OCI-LY1 (cell line): ENCODE measurements at regions not wholly inside any gene's neighbourhood (a gene's known extent, or its start where the extent isn't known, plus 50 kb on each side); places are given as distances from the start of the nearest gene placed in this dataset.

Experiments used
- EZH2 ChIP-seq: fragments of 200-600 bp; sonication (generic), shearing (Covaris generic); IDR thresholded peaks from 2 replicates; pipeline ENCODE4 v1.8.0; 2017; ENCODE audit warnings: borderline replicate concordance, mixed run types, mild to moderate bottlenecking, antibody characterized with exemption, low read length, moderate library complexity, mixed read lengths
- TF ChIP-seq, protein P1 (sequence below): fragments of 200-600 bp; sonication (generic), shearing (Covaris generic); IDR thresholded peaks from 2 replicates; pipeline ENCODE4 v1.5.1; 2017; ENCODE audit warnings: mild to moderate bottlenecking, antibody characterized with exemption, low read length, moderate library complexity, mixed read lengths

DNA sequence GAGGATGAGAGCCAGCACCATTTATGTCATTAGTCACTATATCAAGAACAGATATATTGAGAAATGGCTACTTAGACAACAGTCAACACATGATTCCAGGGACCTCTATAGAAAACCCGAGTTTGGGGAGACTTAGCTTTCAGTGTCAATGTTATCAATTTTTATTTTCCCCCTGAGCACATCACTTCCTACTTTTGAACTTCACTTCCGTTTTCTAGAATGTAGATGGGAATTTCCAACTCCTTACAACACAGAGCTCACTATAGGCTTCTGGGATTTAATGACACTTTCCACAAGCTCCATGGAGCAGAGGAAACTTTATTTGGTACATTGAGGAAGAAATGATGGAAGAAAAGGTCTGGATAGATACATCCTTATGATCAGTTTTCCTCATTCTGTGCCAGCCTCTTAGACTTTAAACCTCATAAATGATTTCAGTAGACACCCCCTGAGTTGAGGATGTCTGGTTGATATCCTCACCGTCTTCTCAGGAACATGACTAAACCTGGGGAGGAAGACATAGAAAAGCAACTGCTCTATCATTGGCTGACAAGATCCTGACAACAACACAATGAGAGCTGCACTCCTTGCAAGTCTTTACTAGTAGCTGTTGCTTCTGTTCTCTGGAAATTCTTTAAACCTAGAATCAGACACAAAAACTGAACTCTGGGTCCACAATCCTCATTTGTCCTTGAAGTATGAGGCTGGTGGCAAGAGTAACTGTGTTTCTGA lies 449.4 kb upstream of the OR4E1 start:
- TF ChIP-seq, protein P1, sequence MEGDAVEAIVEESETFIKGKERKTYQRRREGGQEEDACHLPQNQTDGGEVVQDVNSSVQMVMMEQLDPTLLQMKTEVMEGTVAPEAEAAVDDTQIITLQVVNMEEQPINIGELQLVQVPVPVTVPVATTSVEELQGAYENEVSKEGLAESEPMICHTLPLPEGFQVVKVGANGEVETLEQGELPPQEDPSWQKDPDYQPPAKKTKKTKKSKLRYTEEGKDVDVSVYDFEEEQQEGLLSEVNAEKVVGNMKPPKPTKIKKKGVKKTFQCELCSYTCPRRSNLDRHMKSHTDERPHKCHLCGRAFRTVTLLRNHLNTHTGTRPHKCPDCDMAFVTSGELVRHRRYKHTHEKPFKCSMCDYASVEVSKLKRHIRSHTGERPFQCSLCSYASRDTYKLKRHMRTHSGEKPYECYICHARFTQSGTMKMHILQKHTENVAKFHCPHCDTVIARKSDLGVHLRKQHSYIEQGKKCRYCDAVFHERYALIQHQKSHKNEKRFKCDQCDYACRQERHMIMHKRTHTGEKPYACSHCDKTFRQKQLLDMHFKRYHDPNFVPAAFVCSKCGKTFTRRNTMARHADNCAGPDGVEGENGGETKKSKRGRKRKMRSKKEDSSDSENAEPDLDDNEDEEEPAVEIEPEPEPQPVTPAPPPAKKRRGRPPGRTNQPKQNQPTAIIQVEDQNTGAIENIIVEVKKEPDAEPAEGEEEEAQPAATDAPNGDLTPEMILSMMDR: no peak
- TF ChIP-seq EZH2: no peak
